D721Med (cell line): ENCODE measurements at regions not wholly inside any gene's neighbourhood (a gene's known extent, or its start where the extent isn't known, plus 50 kb on each side); places are given as distances from the start of the nearest gene placed in this dataset.

Experiments used
- DNase-seq: peaks from one replicate; pipeline ENCODE4 v3.0.0; 2011; ENCODE audit warnings: low spot score; ENCODE audit not compliant: insufficient read length
- FAIRE-seq: peaks from 2 replicates; lab custom pipeline; 2011; peaks lifted over from hg19 to GRCh38; lab: Jason Lieb, UNC
- CTCF ChIP-seq: IDR thresholded peaks from 2 replicates; pipeline ENCODE4 v1.5.1; 2012; ENCODE audit warnings: mild to moderate bottlenecking, control low read depth; ENCODE audit not compliant: insufficient read depth; ENCODE audit errors: missing control alignments

- FAIRE-seq (no peak), DNase-seq (no peak)
- no peak for TF ChIP-seq CTCF
Observed at GRCh38 chr3:197381371-197381770, 83.0 kb upstream of the DLG1 start.

DNA sequence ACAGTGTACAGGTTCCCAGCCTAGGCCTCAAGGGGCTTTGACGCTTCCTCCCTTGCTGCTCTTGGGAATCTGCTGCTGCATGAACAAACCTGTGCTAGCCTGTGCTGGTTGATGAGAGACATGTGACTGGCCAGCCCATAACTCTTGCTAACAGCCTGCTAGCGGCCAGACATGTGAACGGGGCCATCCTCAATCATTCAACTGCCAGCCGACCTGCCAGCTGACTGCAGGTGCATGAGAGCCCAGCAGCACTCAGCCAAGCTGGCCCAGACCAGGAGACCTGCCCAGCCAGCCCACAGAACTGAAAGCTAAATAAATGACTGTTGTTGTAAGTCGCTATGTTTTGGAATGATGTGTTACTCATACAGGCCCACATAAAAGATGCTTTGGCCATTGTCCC lies 82.4 kb upstream of the DLG1 start:
- DNase-seq (no peak), FAIRE-seq (no peak)
- no peak for TF ChIP-seq CTCF

- TF ChIP-seq CTCF, result peak; percentile 36
- no peak for FAIRE-seq
- peak; percentile 45 for DNase-seq
Observed at GRCh38 chr3:197378985-197379718, 80.7 kb upstream of the DLG1 start.

- DNase-seq, result no peak
- TF ChIP-seq CTCF, result no peak
- no peak for FAIRE-seq
Observed at GRCh38 chr3:197376735-197377555, 78.5 kb upstream of the DLG1 start.

DNA sequence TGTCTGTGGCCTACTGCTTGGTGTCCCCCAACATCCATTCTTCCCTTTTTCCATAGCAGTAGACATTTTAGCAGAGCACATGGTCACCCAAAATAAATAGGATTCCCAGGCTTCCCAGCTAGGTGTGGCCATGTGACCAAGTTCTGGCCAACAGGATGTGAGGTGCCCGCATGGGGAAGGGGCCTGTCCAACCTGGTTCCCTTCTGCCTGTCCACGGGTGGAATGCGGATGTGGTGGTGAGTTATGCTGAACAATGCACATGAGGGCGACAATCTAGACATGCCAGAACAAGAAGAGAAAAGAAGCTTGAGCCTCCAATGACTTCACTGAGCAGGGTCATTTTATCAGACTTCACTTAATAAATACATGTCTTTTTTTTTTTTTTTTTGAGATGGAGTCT lies 77.6 kb upstream of the DLG1 start:
- TF ChIP-seq CTCF, result no peak
- DNase-seq (no peak), FAIRE-seq (no peak)

DNA sequence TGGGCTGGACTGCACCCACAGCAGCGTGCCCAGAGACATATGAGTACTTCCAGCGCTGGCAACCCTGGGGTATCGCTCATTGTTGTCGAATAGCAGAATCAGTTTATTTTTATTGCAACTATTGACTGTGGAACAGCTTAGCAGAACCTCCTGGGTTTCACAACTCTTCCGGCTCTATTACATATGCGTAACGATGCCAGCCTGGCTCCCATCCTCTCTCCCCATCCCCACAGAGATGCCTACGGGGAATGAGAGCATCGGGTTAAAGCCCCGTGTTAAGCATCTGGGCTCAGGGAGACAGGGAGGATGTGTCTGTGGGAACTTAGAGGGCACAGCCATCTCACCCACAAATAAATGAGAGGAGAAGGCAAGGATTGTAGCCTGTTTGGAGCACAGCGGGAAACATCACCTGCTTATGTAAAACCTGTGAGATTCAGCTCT lies 76.6 kb upstream of the DLG1 start:
- DNase-seq (no peak), FAIRE-seq (no peak)
- no peak for TF ChIP-seq CTCF
